Mesendoderm (in vitro differentiated cells): ENCODE measurements at regions not wholly inside any gene's neighbourhood (a gene's known extent, or its start where the extent isn't known, plus 50 kb on each side); places are given as distances from the start of the nearest gene placed in this dataset.

Experiments used
- DNase-seq: peaks from one replicate; pipeline ENCODE4 v3.0.0; 2013
- H2AK5ac ChIP-seq: 2 replicates; pipeline ENCODE4 v1.6.1; 2013; ENCODE audit warnings: low read length, inconsistent platforms
- H2BK120ac ChIP-seq: 2 replicates; pipeline ENCODE4 v1.6.1; 2013; ENCODE audit warnings: low read depth, mild to moderate bottlenecking, low read length, moderate library complexity, mixed read lengths
- H2BK15ac ChIP-seq: replicated peaks from 2 replicates; pipeline ENCODE4 v1.6.1; 2013; ENCODE audit warnings: low read depth, mild to moderate bottlenecking, moderate library complexity
- H2BK5ac ChIP-seq: 2 replicates; pipeline ENCODE4 v1.6.1; 2013; ENCODE audit warnings: low read length, inconsistent platforms
- H3K18ac ChIP-seq: 2 replicates; pipeline ENCODE4 v1.6.1; 2013; ENCODE audit warnings: mild to moderate bottlenecking, low read length, mixed read lengths
- H3K23ac ChIP-seq: one replicate; pipeline ENCODE4 v1.6.1; 2013; ENCODE audit warnings: low read length
- H3K27ac ChIP-seq: 2 replicates; pipeline ENCODE4 v1.5.1; 2013; ENCODE audit warnings: low read depth, mild to moderate bottlenecking, inconsistent platforms, low read length, moderate library complexity
- H3K27me3 ChIP-seq: 2 replicates; pipeline ENCODE4 v1.6.1; 2013; ENCODE audit warnings: low read length, control low read depth, mild to moderate bottlenecking, inconsistent platforms; ENCODE audit not compliant: insufficient read depth, poor library complexity
- H3K36me3 ChIP-seq: 2 replicates; pipeline ENCODE4 v1.6.1; 2013; ENCODE audit warnings: low read length, inconsistent platforms; ENCODE audit not compliant: control insufficient read depth, insufficient read depth
- H3K4ac ChIP-seq: one replicate; pipeline ENCODE4 v1.6.1; 2013; ENCODE audit warnings: low read depth, mild to moderate bottlenecking, low read length, moderate library complexity
- H3K4me1 ChIP-seq: 2 replicates; pipeline ENCODE4 v1.6.1; 2013; ENCODE audit warnings: low read depth, low read length, inconsistent platforms; ENCODE audit not compliant: control insufficient read depth
- H3K4me2 ChIP-seq: 2 replicates; pipeline ENCODE4 v1.6.1; 2013; ENCODE audit warnings: low read length
- H3K4me3 ChIP-seq: 2 replicates; pipeline ENCODE4 v1.5.1; 2013; ENCODE audit warnings: mild to moderate bottlenecking, low read length
- H3K56ac ChIP-seq: one replicate; pipeline ENCODE4 v1.6.1; 2013; ENCODE audit warnings: low read length
- H3K79me1 ChIP-seq: 2 replicates; pipeline ENCODE4 v1.6.1; 2013; ENCODE audit warnings: low read length, inconsistent platforms
- H3K79me2 ChIP-seq: 2 replicates; pipeline ENCODE4 v1.6.1; 2013; ENCODE audit warnings: mild to moderate bottlenecking, low read length; ENCODE audit not compliant: control insufficient read depth, insufficient read depth
- H3K9ac ChIP-seq: 2 replicates; pipeline ENCODE4 v1.6.1; 2013; ENCODE audit warnings: low read length, inconsistent platforms
- H4K5ac ChIP-seq: one replicate; pipeline ENCODE4 v1.6.1; 2013; ENCODE audit warnings: low read length
- H4K8ac ChIP-seq: one replicate; pipeline ENCODE4 v1.6.1; 2013; ENCODE audit warnings: low read depth, mild to moderate bottlenecking, control low read depth, low read length, moderate library complexity
- WGBS: extraction: QIAGEN DNeasy Blood & Tissue Kit; methylation state at CpG from one replicate; pipeline ENCODE4 v1.1.7; 2013; ENCODE audit warnings: low lambda C conversion rate, missing lambda C conversion rate; ENCODE audit not compliant: insufficient coverage; ENCODE audit errors: extremely low coverage; 5-methylcytosine and 5-hydroxymethylcytosine counted together

- H2BK5ac ChIP-seq, result no peak overlapping the region
- no peak overlapping the region for H3K4me3 ChIP-seq
- H3K27ac ChIP-seq, result no peak overlapping the region
- H3K18ac ChIP-seq, result no peak overlapping the region
- H2AK5ac ChIP-seq, result no peak overlapping the region
- WGBS, result no CpG with 5 or more reads among the region's 3 CpGs
- no peak overlapping the region for H3K4ac ChIP-seq
- no peak overlapping the region for H2BK15ac ChIP-seq
- H3K4me2 ChIP-seq, result no peak overlapping the region
- H3K79me1 ChIP-seq, result no peaks in the 10 kb centered on the region
- H3K23ac ChIP-seq, result no peak overlapping the region
- no peaks in the 10 kb centered on the region for H3K4me1 ChIP-seq
- DNase-seq, result no peak
- H3K36me3 ChIP-seq, result no peaks in the 10 kb centered on the region
- H3K9ac ChIP-seq, result no peak overlapping the region
- no peak overlapping the region for H4K5ac ChIP-seq
- no peak overlapping the region for H2BK120ac ChIP-seq
- no peak overlapping the region for H4K8ac ChIP-seq
- H3K56ac ChIP-seq, result no peak overlapping the region
- H3K79me2 ChIP-seq, result no peaks in the 10 kb centered on the region
- H3K27me3 ChIP-seq, result no peaks in the 10 kb centered on the region
Observed at GRCh38 chr2:8465560-8465959, 216.3 kb upstream of the ID2 start.

GRCh38 chr2:8469709-8470493 lies 212.0 kb upstream of the ID2 start:
- H3K4ac ChIP-seq, result no peak overlapping the region
- no peaks in the 10 kb centered on the region for H3K79me2 ChIP-seq
- no peak overlapping the region for H3K4me2 ChIP-seq
- no peak overlapping the region for H4K8ac ChIP-seq
- H3K4me1 ChIP-seq, result no peaks in the 10 kb centered on the region
- H3K4me3 ChIP-seq, result no peak overlapping the region
- H3K56ac ChIP-seq, result no peak overlapping the region
- H3K27ac ChIP-seq, result no peak overlapping the region
- no peak overlapping the region for H2AK5ac ChIP-seq
- no peaks in the 10 kb centered on the region for H3K36me3 ChIP-seq
- H3K9ac ChIP-seq, result no peak overlapping the region
- H3K27me3 ChIP-seq, result no peaks in the 10 kb centered on the region
- H3K23ac ChIP-seq, result no peak overlapping the region
- no peak overlapping the region for H2BK120ac ChIP-seq
- H2BK5ac ChIP-seq, result no peak overlapping the region
- DNase-seq, result no peak
- no peak overlapping the region for H2BK15ac ChIP-seq
- H4K5ac ChIP-seq, result no peak overlapping the region
- no peak overlapping the region for H3K18ac ChIP-seq
- no CpG with 5 or more reads among the region's 11 CpGs for WGBS
- no peaks in the 10 kb centered on the region for H3K79me1 ChIP-seq

GRCh38 chr2:8472545-8473323 lies 209.1 kb upstream of the ID2 start:
- H4K8ac ChIP-seq, result no peak overlapping the region
- H3K4ac ChIP-seq, result no peak overlapping the region
- no peak overlapping the region for H3K18ac ChIP-seq
- no peak overlapping the region for H2AK5ac ChIP-seq
- WGBS, result no CpG with 5 or more reads among the region's 7 CpGs
- H2BK15ac ChIP-seq, result no peak overlapping the region
- H3K27me3 ChIP-seq, result no peaks in the 10 kb centered on the region
- no peak overlapping the region for H3K23ac ChIP-seq
- H4K5ac ChIP-seq, result no peak overlapping the region
- H3K79me2 ChIP-seq, result no peaks in the 10 kb centered on the region
- H3K9ac ChIP-seq, result no peak overlapping the region
- DNase-seq, result no peak
- H3K4me1 ChIP-seq, result no peaks in the 10 kb centered on the region
- H3K27ac ChIP-seq, result no peak overlapping the region
- no peak overlapping the region for H3K4me2 ChIP-seq
- H3K56ac ChIP-seq, result no peak overlapping the region
- no peak overlapping the region for H2BK120ac ChIP-seq
- H3K79me1 ChIP-seq, result no peaks in the 10 kb centered on the region
- no peak overlapping the region for H3K4me3 ChIP-seq
- no peaks in the 10 kb centered on the region for H3K36me3 ChIP-seq
- H2BK5ac ChIP-seq, result no peak overlapping the region

GRCh38 chr2:8475349-8476031 lies 206.4 kb upstream of the ID2 start:
- Histone ChIP-seq H2BK15ac (no peak overlapping the region), H3K18ac (no peak overlapping the region), H3K23ac (no peak overlapping the region), H2AK5ac (no peak overlapping the region), H3K27me3 (no peaks in the 10 kb centered on the region), H4K8ac (no peak overlapping the region), H3K4me1 (no peaks in the 10 kb centered on the region), H3K27ac (no peak overlapping the region), H3K56ac (no peak overlapping the region), H4K5ac (no peak overlapping the region), H3K36me3 (no peaks in the 10 kb centered on the region), H3K79me2 (no peaks in the 10 kb centered on the region), H3K9ac (no peak overlapping the region), H3K4me3 (no peak overlapping the region), H2BK5ac (no peak overlapping the region), H3K79me1 (no peaks in the 10 kb centered on the region), H3K4me2 (no peak overlapping the region), H3K4ac (no peak overlapping the region), H2BK120ac (no peak overlapping the region)
- no CpG with 5 or more reads among the region's 13 CpGs for WGBS
- peak; percentile 30 for DNase-seq

- H3K4me3 ChIP-seq, result no peak overlapping the region
- H3K79me2 ChIP-seq, result no peaks in the 10 kb centered on the region
- H3K4me2 ChIP-seq, result no peak overlapping the region
- no peak for DNase-seq
- H3K36me3 ChIP-seq, result no peaks in the 10 kb centered on the region
- no peak overlapping the region for H4K5ac ChIP-seq
- H4K8ac ChIP-seq, result no peak overlapping the region
- no peak overlapping the region for H3K27ac ChIP-seq
- H2BK15ac ChIP-seq, result no peak overlapping the region
- no peak overlapping the region for H3K56ac ChIP-seq
- H3K18ac ChIP-seq, result no peak overlapping the region
- no peak overlapping the region for H3K4ac ChIP-seq
- no CpG with 5 or more reads among the region's 16 CpGs for WGBS
- no peak overlapping the region for H2BK120ac ChIP-seq
- no peak overlapping the region for H3K9ac ChIP-seq
- H2AK5ac ChIP-seq, result no peak overlapping the region
- H2BK5ac ChIP-seq, result no peak overlapping the region
- H3K79me1 ChIP-seq, result no peaks in the 10 kb centered on the region
- H3K27me3 ChIP-seq, result no peaks in the 10 kb centered on the region
- no peak overlapping the region for H3K23ac ChIP-seq
- no peaks in the 10 kb centered on the region for H3K4me1 ChIP-seq
Observed at GRCh38 chr2:8477552-8478470, 204.0 kb upstream of the ID2 start.
